ENCODE measurements at regions not wholly inside any gene's neighbourhood (a gene's known extent, or its start where the extent isn't known, plus 50 kb on each side); places are given as distances from the start of the nearest gene placed in this dataset.

DNA sequence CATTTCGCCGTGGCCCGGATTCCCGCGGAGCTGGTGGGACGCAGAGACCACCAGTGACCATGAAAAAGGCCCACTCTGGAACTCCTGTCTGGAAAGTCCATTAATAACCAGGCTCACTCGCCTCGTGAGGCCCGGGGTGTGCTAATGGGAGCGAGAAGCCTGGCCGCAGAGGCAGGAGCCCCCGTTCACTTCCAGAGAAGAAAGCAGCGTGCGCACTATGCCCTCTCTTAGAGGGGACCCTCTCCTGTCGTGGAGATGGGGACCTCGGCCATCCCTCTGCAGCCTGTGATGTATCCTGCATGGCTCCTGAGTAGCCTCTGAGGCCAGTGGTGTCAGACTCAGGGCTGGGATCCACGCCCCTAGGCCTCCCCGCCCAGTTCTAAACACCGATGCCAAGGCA is 134.1 kb upstream of the VRK1 start:
- Mint-ChIP-seq H3K27ac (ENCODE audit: unreplicated experiment) (no peak overlapping the region), H3K4me3 (no peak overlapping the region), H3K4me1 (peaks cover 6% of the 10 kb centered on the region), H3K36me3 (ENCODE audit: low read depth) (no peaks in the 10 kb centered on the region), H3K27me3 (ENCODE audit: low read depth) (peaks cover 25% of the 10 kb centered on the region), H3K9me3 (no peaks in the 10 kb centered on the region)
- TF ChIP-seq, protein P1, sequence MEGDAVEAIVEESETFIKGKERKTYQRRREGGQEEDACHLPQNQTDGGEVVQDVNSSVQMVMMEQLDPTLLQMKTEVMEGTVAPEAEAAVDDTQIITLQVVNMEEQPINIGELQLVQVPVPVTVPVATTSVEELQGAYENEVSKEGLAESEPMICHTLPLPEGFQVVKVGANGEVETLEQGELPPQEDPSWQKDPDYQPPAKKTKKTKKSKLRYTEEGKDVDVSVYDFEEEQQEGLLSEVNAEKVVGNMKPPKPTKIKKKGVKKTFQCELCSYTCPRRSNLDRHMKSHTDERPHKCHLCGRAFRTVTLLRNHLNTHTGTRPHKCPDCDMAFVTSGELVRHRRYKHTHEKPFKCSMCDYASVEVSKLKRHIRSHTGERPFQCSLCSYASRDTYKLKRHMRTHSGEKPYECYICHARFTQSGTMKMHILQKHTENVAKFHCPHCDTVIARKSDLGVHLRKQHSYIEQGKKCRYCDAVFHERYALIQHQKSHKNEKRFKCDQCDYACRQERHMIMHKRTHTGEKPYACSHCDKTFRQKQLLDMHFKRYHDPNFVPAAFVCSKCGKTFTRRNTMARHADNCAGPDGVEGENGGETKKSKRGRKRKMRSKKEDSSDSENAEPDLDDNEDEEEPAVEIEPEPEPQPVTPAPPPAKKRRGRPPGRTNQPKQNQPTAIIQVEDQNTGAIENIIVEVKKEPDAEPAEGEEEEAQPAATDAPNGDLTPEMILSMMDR (conservative IDR thresholded peaks at IDR 0.05): no peak
- DNase-seq (ENCODE audit: low read depth, low spot score): no peak

DNA sequence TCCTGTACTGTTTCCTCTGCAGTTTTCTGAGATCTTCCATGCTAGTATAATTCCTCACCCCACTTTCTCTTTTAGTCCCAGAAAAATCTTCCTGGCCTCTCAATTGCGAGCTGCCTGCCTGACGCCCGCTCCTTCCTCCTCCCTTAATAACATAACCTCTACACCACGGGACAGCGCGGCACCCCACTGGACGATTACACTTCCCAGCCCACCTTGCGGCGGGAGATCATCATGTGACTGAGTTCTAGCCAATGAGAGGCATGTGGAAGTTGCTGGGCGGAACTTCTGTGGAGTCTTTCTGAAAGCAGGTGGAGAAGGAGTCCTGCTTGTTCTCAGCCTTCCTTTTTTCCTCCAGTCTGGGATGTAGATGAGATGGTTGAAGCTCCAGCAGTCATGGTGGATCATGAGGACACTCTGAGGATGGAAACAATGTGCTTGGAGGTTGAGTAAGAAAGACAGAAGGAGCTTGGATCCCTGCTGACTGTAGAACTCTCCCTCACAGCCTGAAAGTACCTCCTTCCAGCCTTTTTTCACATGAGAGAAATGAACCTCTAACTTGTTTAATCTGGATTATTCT is 133.6 kb upstream of the VRK1 start:
- no peaks in the 10 kb centered on the region for H3K9me3 Mint-ChIP-seq
- H3K4me3 Mint-ChIP-seq: no peak overlapping the region
- no peaks in the 10 kb centered on the region for H3K36me3 Mint-ChIP-seq (ENCODE audit: low read depth)
- peaks cover 8% of the 10 kb centered on the region for H3K4me1 Mint-ChIP-seq
- TF ChIP-seq, protein P1 (conservative IDR thresholded peaks at IDR 0.05): no peak
- H3K27ac Mint-ChIP-seq (ENCODE audit: unreplicated experiment): no peak overlapping the region
- H3K27me3 Mint-ChIP-seq (ENCODE audit: low read depth): peaks cover 28% of the 10 kb centered on the region
- DNase-seq (ENCODE audit: low read depth, low spot score): no peak

DNA sequence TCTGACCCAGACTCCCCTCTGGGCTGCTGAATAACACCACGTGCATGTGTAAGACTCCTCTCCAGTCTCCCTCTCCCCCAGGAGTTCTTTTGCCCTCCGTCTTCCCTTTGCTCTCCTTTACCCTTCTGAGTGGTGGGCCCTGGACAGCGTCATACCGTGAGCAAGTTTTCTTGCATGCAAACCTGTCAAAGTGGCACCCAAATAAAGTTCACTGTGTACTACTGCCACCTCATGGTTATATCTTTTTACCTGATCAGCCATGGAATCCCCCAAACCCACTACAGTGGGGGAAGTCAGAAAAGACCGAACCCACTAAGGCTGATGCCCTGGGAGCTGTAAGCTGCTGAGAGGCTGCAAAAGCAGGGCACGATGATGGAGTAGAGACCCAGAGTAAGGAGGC is 131.1 kb upstream of the VRK1 start:
- peaks cover 8% of the 10 kb centered on the region for H3K4me1 Mint-ChIP-seq
- no peak overlapping the region for H3K27ac Mint-ChIP-seq (ENCODE audit: unreplicated experiment)
- H3K27me3 Mint-ChIP-seq (ENCODE audit: low read depth): peaks cover 29% of the 10 kb centered on the region
- H3K9me3 Mint-ChIP-seq: no peaks in the 10 kb centered on the region
- TF ChIP-seq, protein P1 (conservative IDR thresholded peaks at IDR 0.05): no peak
- H3K4me3 Mint-ChIP-seq: no peak overlapping the region
- DNase-seq (ENCODE audit: low read depth, low spot score): no peak
- no peaks in the 10 kb centered on the region for H3K36me3 Mint-ChIP-seq (ENCODE audit: low read depth)

DNA sequence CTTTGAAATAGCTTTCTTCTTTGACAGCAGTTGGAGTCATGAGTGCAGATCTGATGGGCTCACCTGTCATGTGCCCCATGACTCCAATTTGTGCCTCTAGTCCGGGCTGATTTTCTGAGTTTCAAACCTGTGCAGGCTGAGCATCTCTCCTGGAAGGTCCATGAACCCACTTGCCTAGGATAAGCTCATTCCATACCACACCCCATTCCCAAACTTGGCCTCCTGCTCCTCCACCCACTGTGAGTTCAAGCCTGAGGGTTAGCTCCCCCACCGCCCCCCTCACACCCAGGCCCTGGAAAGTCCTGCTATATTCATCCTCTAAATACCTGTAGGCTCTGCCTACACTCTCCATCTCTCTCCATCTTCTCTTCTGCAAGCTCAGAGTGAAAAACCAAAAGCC is 126.8 kb upstream of the VRK1 start:
- H3K9me3 Mint-ChIP-seq: no peaks in the 10 kb centered on the region
- peaks cover 4% of the 10 kb centered on the region for H3K4me1 Mint-ChIP-seq
- no peak overlapping the region for H3K4me3 Mint-ChIP-seq
- no peak overlapping the region for H3K27ac Mint-ChIP-seq (ENCODE audit: unreplicated experiment)
- TF ChIP-seq, protein P1 (conservative IDR thresholded peaks at IDR 0.05): no peak
- DNase-seq (ENCODE audit: low read depth, low spot score): no peak
- H3K27me3 Mint-ChIP-seq (ENCODE audit: low read depth): peaks cover 25% of the 10 kb centered on the region
- no peaks in the 10 kb centered on the region for H3K36me3 Mint-ChIP-seq (ENCODE audit: low read depth)

DNA sequence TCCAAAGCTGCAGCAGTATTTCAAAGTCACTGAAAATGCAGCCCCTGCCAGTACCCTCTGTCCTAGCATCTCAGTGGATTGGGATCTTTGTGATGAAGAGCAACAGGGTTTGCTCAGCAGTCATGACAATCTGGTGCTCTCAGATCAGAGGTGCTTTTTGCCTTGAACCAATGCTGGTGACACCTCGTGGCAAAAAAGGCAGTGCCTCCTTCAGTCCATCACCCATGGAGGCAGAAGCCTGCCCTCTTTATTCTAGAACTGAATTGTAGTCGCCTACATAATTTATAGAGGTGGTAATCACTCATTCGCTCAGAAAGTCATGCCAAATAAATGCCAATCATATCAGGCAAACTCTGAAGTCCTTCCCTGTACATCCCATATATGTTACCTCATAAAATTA is 126.0 kb upstream of the VRK1 start:
- H3K27ac Mint-ChIP-seq (ENCODE audit: unreplicated experiment): no peak overlapping the region
- TF ChIP-seq, protein P1 (conservative IDR thresholded peaks at IDR 0.05): no peak
- no peaks in the 10 kb centered on the region for H3K9me3 Mint-ChIP-seq
- H3K36me3 Mint-ChIP-seq (ENCODE audit: low read depth): no peaks in the 10 kb centered on the region
- peaks cover 24% of the 10 kb centered on the region for H3K27me3 Mint-ChIP-seq (ENCODE audit: low read depth)
- H3K4me3 Mint-ChIP-seq: no peak overlapping the region
- peaks cover 4% of the 10 kb centered on the region for H3K4me1 Mint-ChIP-seq
- DNase-seq (ENCODE audit: low read depth, low spot score): no peak

Data from neural crest cell (in vitro differentiated cells).